A673 (cell line): ENCODE measurements at regions not wholly inside any gene's neighbourhood (a gene's known extent, or its start where the extent isn't known, plus 50 kb on each side); places are given as distances from the start of the nearest gene placed in this dataset.

Experiments used
- CTCF ChIP-seq: fragments of 300-800, 200-600 bp; sonication (generic); conservative IDR thresholded peaks from 2 replicates; pipeline ENCODE4 v1.5.1; 2017; ENCODE audit warnings: low read depth, mild to moderate bottlenecking, antibody characterized with exemption, low read length, moderate library complexity, mixed read lengths
- EZH2 ChIP-seq: fragments of 200-600 bp; sonication (generic); IDR thresholded peaks from 2 replicates; pipeline ENCODE4 v1.6.1; 2017; ENCODE audit warnings: borderline replicate concordance, low read depth, mild to moderate bottlenecking, mixed read lengths, antibody characterized with exemption, low read length; ENCODE audit not compliant: poor library complexity, severe bottlenecking

GRCh38 chr3:24662449-24663345 lies 168.0 kb upstream of the THRB start:
- TF ChIP-seq CTCF, result no peak
- no peak for TF ChIP-seq EZH2
